ENCODE measurements at regions not wholly inside any gene's neighbourhood (a gene's known extent, or its start where the extent isn't known, plus 50 kb on each side); places are given as distances from the start of the nearest gene placed in this dataset.

GRCh38 chr3:180829409-180830405, 82.8 kb upstream of the FXR1 start:
- no peak for DNase-seq (ENCODE audit: low spot score)

DNA sequence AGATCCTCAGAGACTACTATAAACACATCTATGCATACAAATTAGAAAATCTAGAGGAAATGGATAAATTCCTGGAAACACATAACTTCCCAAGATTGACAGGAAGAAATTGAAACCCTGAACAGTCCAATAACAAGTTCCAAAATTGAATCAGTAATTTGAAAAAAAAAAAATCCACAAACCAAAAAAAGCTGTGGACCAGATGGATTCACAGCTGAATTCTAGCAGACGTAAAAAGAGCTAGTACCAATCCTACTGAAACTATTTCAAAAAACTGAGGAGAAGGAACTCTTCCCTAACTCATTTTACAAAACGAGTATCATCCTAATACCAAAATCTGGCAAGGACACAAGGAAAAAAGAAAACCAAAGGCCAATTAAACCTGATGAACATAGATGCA, 77.0 kb upstream of the FXR1 start:
- DNase-seq (ENCODE audit: low spot score), result no peak

- no peak for DNase-seq (ENCODE audit: low spot score)
Observed at GRCh38 chr3:180836766-180837165, 75.7 kb upstream of the FXR1 start.

- no peak for DNase-seq (ENCODE audit: low spot score)
Observed at GRCh38 chr3:180854887-180855286, 57.6 kb upstream of the FXR1 start.

GRCh38 chr3:180855364-180855763, 57.1 kb upstream of the FXR1 start:
- peak; percentile 2 for DNase-seq (ENCODE audit: low spot score)

DNA sequence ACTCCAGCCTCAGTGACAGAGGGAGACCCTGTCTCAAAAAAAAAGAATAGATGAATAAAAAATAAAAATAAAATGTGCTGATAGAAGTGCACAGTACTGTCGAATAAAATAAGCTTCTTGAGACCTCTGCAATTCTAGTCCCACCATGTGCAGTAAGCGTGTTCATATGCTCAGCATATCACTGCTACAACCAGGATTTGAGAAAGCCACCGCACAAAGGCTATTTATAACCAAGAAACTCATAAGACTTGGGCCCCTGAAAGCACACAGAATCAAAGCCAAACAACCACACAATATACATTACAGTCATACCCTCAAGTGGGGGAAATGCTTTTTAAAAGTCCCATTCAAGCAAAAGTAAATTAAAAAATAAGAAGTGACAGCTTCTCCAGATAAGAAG, 56.5 kb upstream of the FXR1 start:
- no peak for DNase-seq (ENCODE audit: low spot score)

- DNase-seq (ENCODE audit: low spot score), result no peak
Observed at GRCh38 chr3:180860180-180860858, 52.2 kb upstream of the FXR1 start.
